ENCODE measurements at regions not wholly inside any gene's neighbourhood (a gene's known extent, or its start where the extent isn't known, plus 50 kb on each side); places are given as distances from the start of the nearest gene placed in this dataset.

GRCh38 chr1:228994676-228995594, 259.7 kb downstream of the RHOU start:
- no peak for DNase-seq

GRCh38 chr1:228996281-228996680, 261.0 kb downstream of the RHOU start:
- DNase-seq = no peak

DNA sequence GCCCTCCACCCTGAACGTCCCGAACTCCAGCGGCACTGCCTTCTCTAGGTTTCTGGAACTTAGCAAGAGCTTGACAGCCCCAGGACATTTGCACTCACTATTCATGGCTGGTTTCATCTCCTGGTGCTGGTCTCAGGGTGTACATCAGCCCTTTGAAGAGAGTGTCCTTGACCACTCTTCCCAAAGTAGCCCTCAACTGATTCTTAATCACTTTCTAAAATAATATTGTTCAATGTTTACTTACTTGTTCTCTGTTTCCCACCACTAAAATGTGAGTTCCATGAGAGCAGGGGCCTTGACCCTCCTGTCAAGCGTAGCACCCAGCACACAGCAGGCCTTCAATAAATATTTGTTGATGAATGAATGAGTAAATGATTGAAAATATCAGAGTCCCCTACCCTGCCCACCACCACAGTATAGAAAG, 262.5 kb downstream of the RHOU start:
- no peak for DNase-seq

DNA sequence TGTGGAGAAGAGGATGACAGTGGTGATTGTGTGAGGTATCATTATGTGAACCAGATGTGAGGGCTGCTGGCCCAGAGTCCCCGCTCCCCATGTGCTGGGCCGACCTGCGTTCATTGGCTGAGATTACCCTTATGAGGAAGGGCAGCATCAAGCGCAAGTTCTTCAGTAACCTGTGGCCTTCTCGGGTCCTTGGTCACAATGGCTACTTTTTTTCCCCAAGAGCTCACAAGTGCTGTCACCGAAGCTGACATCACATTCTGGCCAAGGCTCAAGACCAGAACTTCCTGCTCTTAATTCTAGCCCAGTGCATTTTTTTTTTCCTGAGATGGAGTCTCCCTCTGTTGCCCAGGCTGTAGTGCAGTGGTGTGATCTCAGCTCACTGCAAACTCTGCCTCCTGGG, 262.9 kb downstream of the RHOU start:
- DNase-seq = peak; percentile 19

DNA sequence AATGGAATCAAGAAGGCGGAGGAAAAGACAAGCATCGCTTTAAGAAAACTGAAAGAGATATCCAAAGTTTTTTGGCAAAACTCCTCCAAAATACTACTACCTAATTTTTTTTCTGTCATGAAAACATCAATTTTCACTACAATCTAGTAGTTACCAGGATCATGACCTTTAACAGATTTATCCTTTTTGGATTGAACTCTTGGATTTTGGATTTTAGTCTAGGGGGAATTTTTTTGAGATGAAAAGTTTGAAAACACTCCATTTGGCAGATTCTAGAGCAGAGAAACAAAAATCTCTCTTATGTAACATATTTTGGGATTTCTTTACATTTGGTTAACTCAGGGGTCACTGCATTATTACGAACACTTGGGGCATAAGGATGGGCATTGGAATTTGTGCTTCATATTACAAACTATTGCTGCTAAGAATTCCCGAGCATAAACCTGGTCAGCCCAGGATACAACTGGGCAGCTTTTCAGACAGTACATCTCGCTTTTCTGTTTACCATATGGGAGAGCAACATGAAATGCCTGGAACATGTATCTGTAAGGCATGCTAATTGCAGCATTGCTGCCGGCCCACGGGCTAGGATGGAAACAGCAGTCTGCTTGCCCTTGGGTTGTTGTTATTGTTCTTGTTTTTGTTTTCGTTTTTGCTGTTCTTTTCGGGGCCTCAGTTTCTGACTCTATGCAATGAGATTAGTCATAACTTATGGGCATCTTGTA, 264.3 kb downstream of the RHOU start:
- DNase-seq = no peak

GRCh38 chr1:229000187-229000586, 264.9 kb downstream of the RHOU start:
- DNase-seq = no peak

- no peak for DNase-seq
Observed at GRCh38 chr1:229001467-229002011, 266.3 kb downstream of the RHOU start.

- no peak for DNase-seq
Observed at GRCh38 chr1:229002037-229002436, 266.8 kb downstream of the RHOU start.

- DNase-seq = no peak
Observed at GRCh38 chr1:229002451-229002960, 267.2 kb downstream of the RHOU start.

GRCh38 chr1:229003233-229004031, 267.5 kb upstream of the RAB4A start:
- no peak for DNase-seq

DNA sequence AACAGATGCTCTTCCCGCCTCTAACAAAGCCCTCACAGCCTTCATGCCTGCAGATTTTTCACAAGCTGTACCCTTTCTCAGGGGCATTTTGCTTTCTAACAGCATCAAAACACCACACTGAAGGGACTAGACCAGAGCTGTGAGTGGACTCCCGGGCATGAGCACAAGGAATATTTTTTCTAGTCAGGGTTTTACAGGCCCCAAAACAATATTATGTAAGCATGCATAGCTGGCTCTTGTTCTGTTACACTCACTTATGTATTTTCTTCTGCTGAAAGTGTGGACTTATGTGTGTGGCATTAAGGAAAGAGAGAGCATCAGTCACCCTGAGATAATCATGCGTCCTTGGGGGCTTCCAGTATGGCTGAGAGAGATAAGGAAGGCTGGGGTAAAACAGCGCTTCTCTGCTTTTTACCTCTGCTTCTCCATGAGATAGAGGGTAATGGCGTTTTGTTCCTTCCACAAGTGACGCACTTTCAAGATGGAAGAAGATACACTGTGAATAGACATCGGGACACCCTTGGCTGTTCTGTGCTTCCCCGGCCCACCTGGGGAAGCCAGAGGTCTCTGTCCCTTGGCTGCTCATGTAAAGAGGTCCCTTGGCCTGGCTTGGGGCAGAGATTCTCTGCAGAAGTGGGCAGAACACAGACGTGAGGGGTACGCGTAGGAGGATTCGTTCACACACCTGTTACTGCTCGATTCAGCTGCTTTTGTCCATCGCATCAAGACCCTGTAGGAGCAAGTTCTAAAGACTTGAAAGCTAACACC, 266.7 kb upstream of the RAB4A start:
- no peak for DNase-seq

GRCh38 chr1:229005097-229005496, 265.8 kb upstream of the RAB4A start:
- DNase-seq = no peak

- no peak for DNase-seq
Observed at GRCh38 chr1:229005556-229005955, 265.4 kb upstream of the RAB4A start.

DNA sequence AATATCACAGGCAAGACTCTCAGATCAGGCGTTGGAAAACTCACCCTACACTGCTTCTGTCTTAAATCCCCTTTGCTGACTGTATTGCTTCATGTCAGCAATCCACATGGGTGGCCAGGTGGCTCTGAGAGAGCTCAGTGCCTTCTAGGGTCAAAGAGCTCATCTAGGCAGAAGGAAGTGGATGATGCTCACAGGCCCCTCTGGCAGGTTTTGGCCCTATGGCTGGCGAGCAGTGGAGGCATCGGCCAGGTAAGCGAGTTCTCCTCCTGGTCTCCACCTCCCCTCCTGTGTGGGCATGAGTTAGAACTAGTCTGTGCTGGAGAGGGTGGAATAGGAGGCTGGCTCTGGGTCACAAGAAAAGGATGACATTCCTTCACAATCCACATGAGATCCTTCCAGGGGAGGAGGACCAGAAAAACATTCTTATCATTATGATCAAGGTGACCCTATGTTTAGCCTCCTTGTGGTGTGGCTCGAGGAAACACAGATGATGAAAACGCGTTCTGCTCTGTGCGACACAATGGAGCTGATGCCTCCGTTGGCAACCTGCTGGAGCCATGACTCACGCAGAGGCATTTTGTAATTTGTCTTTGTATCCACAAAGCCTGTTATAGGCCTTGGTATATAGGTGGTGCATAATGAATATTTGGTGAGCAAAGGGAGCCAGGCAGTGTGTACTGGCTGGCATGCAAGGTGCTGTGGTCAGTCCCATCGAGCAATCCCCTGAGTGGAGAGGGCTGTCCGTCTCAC, 264.6 kb upstream of the RAB4A start:
- DNase-seq = no peak

DNA sequence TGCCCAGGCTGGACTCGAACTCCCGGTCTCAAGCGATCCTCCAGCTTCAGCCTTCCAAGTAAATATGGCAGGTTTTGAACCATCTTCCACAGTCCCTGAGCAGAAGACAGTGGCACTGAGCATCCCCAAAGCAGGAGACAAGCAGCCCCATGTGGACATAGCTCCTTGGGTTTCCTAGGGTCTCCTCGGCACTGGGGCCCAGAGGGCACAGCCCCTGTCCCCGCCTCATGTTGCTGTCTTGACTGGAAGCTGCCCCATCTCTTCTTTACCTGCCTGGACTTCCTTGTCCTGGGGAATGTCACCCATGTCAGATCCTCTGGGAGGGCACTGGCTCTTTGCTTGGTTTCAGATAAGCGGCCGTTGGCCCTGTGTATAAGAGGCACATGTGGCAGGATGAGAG, 263.7 kb upstream of the RAB4A start:
- no peak for DNase-seq

DNA sequence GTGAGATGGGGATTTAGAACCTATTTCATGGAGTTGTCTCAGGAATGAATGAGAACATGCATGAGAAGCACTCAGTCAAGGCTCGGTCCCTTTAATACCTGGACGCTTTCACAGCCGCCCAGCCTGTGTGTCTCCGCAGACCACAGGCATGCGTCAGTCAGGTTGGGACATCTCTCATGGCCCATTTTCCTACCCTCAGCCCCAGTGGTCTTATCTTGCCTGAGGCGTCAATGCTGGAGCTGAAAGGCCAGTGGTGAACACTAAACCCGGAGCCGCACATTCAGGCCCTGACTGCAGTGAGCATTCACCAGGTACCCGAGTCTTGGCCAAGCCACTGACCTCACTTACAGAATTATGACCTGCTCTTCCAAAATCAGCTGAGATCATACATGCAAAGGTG, 263.2 kb upstream of the RAB4A start:
- DNase-seq = no peak

DNA sequence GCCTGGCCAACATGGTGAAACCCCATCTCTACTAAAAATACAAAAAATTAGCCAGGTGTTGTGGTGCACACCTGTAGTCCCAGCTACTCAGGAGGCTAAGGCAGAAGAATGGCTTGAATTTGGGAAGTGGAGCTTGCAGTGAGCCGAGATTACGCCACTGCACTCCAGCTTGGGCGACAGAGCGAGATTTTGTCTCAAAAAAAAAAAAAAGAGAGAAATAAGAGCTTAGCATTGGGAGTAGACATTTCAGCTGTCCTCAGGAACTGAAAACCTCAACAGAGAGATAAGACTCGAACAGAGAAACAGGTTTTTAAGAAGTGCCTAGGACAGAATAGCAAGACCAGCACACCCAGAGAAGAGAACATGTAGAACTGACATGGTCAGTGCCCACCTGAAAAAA, 262.6 kb upstream of the RAB4A start:
- peak; percentile 68 for DNase-seq

GRCh38 chr1:229011022-229011421, 259.9 kb upstream of the RAB4A start:
- DNase-seq = no peak

- no peak for DNase-seq
Observed at GRCh38 chr1:229012823-229013222, 258.1 kb upstream of the RAB4A start.

GRCh38 chr1:229013981-229014380, 256.9 kb upstream of the RAB4A start:
- DNase-seq = no peak

DNA sequence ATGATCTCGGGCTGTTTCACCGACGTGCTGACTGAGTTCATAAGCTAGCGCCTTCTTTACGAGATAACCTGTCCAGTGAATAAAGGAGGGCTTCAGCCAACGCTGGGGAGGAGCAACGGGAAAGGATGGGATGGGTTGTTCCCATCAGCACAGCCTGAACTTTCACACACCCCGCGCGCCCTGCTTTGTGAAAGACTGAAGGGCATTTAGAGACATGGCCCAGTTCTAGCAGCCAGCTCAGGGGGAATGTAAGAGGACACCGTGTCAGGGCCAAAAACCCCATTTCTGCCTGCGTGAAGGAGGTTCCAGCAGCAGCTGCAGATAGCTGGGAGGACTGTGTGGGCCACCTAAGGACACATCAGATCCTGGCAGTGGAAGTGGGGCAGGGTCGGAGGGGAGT, 255.1 kb upstream of the RAB4A start:
- DNase-seq = no peak
